ENCODE measurements at regions not wholly inside any gene's neighbourhood (a gene's known extent, or its start where the extent isn't known, plus 50 kb on each side); places are given as distances from the start of the nearest gene placed in this dataset.

- no peak for TF ChIP-seq ZUFSP (CRISPR knock-in tag; IDR thresholded peaks at IDR 0.05; ENCODE audit: borderline replicate concordance)
- TF ChIP-seq ZNF513 (CRISPR knock-in tag; conservative IDR thresholded peaks at IDR 0.05): no peak
- TF ChIP-seq ZNF10 (CRISPR knock-in tag; IDR thresholded peaks at IDR 0.05; ENCODE audit: borderline replicate concordance, low read depth): no peak
- no peak for TF ChIP-seq HIVEP1 (CRISPR knock-in tag; IDR thresholded peaks at IDR 0.05)
- TF ChIP-seq ETS1 (CRISPR knock-in tag; IDR thresholded peaks at IDR 0.05): no peak
- TF ChIP-seq ZNF782 (CRISPR knock-in tag; IDR thresholded peaks at IDR 0.05; ENCODE audit: borderline replicate concordance): no peak
- no peak for TF ChIP-seq CENPBD1 (CRISPR knock-in tag; IDR thresholded peaks at IDR 0.05; ENCODE audit: borderline replicate concordance, low read depth)
- TF ChIP-seq BRF2 (CRISPR knock-in tag; IDR thresholded peaks at IDR 0.05): no peak
- no peak for TF ChIP-seq BATF2 (CRISPR knock-in tag; IDR thresholded peaks at IDR 0.05)
- TF ChIP-seq ZBTB4 (CRISPR knock-in tag; IDR thresholded peaks at IDR 0.05; ENCODE audit: borderline replicate concordance): no peak
- no peak for TF ChIP-seq SNRNP70 (IDR thresholded peaks at IDR 0.05; ENCODE audit: low read depth, low read length)
- TF ChIP-seq POLR2G (IDR thresholded peaks at IDR 0.05; ENCODE audit: low read depth, low read length): no peak
- no peak for TF ChIP-seq ZNF75D (CRISPR knock-in tag; IDR thresholded peaks at IDR 0.05; ENCODE audit: borderline replicate concordance)
- no peak for TF ChIP-seq ZKSCAN5 (CRISPR knock-in tag; IDR thresholded peaks at IDR 0.05)
- TF ChIP-seq THAP11 (CRISPR knock-in tag; IDR thresholded peaks at IDR 0.05): no peak
- peak; percentile 14; the same call in 1 of the 2 replicates for TF ChIP-seq SOX13 (IDR thresholded peaks at IDR 0.05)
- peak; percentile 63 to 72; a peak in 2 of 4 replicates for TF ChIP-seq SOX13 (CRISPR knock-in tag; conservative IDR thresholded peaks at IDR 0.05 in 1 of 2, IDR thresholded peaks at IDR 0.05 in 1 of 2)
- 0 out of 2 replicates have a peak, but pooled peaks have one; percentile 46 for TF ChIP-seq FOXJ3 (CRISPR knock-in tag; IDR thresholded peaks at IDR 0.05; ENCODE audit: borderline replicate concordance)
Measured at GRCh38 chr2:55109219-55109891, 59.1 kb upstream of the RTN4 start (continued).

All from HepG2 (cell line).